ENCODE measurements at regions not wholly inside any gene's neighbourhood (a gene's known extent, or its start where the extent isn't known, plus 50 kb on each side); places are given as distances from the start of the nearest gene placed in this dataset.
"Not testable (repeated sequence)": the region's sequence is repeated elsewhere in the genome, so short reads cannot be mapped to it uniquely, and the experiment has no call there.

DNA sequence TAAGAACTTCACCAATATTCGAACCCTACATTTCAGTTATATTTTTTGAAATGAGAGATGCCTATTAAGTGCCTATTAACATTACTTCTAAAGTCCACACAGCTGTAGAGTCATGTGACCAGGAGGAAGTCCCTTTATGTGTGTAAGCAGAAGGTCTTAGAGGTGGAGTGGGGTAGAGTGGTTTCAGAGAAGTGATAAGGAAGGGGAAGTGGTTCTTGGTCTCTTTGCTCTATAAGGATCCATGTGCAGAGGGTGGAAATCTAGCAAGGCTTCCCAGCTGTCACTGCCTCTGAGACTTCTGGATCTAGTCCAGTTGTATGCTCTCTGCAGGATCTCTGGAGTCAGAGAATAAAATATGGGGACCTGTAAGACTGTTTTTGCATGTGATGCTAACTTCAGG is 673.9 kb downstream of the FLRT2 start:
- no peak for DNase-seq (ENCODE audit: low spot score)

DNA sequence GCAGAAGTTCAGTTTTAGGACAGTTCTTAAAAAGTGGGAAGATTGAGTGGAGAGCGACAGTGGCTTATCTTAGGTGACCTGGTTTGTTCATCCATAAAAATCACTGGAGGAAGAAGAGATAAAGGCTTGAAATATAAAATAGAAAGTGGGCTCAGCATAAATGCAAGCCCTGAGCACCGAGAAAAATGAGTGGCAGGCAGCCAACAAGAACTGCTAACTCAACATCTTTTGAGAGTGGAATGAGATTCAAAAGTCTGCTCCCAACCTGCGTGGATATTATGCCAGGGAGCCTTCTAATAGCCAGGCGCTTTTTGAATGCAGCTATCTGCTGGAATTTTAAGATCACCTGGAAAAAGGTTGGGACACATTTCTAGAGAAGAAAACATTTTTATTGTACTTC is 666.5 kb downstream of the FLRT2 start:
- no peak for DNase-seq (ENCODE audit: low spot score)

GRCh38 chr14:86193756-86194155 is 663.8 kb downstream of the FLRT2 start:
- no peak for DNase-seq (ENCODE audit: low spot score)

- no peak for DNase-seq (ENCODE audit: low spot score)
Observed at GRCh38 chr14:86179980-86180379, 650.0 kb downstream of the FLRT2 start.

DNA sequence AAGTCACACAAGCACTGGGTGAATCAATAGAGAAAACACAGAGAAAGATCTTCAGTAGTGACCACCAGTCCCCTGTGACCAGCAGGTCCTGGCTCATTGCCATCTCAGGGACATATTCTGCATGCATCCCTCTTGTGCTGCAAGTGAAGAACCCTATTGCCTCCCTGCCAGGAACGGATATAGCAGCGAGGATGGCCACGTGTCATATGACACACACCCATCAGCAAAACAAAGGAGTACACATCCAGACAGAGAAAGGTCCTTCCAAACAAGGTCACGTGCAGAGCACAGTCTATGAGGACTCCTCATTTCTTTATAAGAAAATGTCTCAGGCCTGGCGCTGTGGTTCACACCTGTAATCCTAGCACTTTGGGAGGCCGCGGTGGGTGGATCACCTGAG is 638.4 kb downstream of the FLRT2 start:
- no peak for DNase-seq (ENCODE audit: low spot score)

DNA sequence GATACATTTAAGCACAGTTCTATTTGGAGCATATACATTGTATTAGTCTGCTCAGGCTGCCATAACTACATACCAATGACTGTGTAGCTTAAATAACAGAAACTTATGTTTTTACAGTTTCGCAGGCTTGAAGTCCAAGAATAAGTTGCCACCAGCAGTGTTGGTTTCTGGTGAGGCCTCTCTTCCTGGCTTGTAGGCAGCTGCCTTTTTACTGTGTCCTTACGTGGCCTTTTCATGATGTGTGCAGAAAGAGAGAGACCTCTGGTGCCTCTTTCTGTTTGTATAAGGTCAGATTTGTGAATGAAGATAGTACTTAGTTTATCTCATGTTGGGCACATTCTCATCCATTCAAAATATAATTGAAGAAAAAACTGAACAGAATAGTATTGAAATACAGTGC is 636.6 kb downstream of the FLRT2 start:
- no peak for DNase-seq (ENCODE audit: low spot score)

GRCh38 chr14:86153480-86153879 is 623.5 kb downstream of the FLRT2 start:
- no peak for DNase-seq (ENCODE audit: low spot score)

GRCh38 chr14:86143248-86143647 is 613.3 kb downstream of the FLRT2 start:
- DNase-seq (ENCODE audit: low spot score), result no peak

- DNase-seq (ENCODE audit: low spot score), result no peak
Observed at GRCh38 chr14:86141966-86142365, 612.0 kb downstream of the FLRT2 start.

- DNase-seq (ENCODE audit: low spot score), result no peak
Observed at GRCh38 chr14:86129426-86129825, 599.5 kb downstream of the FLRT2 start.

DNA sequence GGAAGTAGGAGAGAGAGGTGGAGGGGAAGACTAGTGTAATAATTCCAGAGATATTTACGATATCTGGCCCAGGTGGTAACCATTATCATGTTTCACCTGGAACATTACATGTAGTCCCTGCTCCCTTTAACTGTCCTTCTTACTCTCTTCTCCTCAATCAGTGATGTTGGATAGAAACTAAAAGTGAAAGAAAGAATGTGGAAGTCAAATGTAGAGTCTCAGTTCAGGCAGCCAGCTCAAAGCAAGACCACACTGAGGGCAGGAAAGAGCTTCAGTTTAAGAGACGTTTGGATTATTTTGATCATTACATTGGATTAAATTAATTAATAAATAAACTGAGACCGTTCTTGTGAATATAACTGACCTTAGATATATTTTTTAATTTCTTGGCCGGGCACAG is 594.4 kb downstream of the FLRT2 start:
- DNase-seq (ENCODE audit: low spot score), result no peak

DNA sequence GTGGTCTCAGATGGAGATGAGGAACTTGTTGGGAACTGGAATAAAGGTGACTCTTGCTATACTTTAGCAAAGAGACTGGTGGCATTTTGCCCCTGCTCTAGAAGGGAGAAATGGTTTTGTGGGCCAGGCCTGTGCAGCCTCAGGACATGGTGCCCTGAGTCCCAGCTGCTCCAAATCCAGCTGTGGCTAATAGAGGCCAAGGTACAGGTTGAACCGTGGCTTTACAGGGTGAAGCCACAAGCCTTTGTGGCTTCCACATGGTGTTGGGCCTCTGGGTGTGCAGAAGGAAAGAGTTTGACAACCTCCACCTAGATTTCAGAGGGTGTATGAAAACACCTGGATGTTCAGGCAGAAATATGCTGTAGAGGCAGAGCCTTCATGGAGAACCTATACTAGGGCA is 586.0 kb downstream of the FLRT2 start:
- no peak for DNase-seq (ENCODE audit: low spot score)

DNA sequence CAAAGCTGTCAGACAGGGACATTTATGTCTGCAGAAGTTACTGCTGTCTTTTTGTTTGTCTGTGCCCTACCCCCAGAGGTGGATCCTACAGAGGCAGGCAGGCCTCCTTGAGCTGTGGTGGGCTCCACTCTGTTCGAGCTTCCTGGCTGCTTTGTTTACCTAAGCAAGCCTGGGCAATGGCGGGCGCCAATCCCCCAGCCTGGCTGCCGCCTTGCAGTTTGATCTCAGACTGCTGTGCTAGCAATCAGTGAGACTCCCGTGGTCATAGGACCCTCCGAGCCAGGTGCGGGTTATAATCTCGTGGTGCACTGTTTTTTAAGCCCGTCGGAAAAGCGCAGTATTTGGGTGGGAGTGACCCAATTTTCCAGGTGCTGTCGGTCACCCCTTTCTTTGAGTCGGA is 580.9 kb downstream of the FLRT2 start:
- DNase-seq (ENCODE audit: low spot score), result not testable (repeated sequence)

DNA sequence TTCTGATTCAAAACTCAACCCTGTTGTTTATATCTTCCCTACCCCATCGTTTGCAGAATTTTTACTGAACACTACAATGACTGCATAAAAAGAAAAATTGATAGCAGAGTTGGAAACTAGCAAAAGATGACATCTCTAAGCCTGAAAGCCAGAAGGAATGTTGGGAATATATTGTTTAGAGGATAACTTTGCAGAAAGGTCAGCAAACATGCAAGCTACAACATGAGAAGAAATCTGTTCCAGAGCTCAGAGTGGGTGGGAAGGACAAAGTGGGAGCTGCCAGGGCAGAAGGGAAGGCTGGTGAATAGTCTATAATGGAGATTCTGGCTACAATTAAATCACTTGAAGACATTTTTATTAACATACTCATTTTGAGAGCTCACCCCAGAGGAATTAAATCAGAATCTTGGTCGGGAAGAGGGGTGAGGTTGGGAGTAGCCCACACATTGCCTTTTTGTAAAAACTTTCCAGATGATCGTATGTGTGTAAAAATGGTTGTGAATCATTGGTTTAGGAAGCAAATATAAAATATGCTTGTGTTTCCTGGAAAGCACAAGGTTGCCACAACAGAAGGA is 574.8 kb downstream of the FLRT2 start:
- no peak for DNase-seq (ENCODE audit: low spot score)

DNA sequence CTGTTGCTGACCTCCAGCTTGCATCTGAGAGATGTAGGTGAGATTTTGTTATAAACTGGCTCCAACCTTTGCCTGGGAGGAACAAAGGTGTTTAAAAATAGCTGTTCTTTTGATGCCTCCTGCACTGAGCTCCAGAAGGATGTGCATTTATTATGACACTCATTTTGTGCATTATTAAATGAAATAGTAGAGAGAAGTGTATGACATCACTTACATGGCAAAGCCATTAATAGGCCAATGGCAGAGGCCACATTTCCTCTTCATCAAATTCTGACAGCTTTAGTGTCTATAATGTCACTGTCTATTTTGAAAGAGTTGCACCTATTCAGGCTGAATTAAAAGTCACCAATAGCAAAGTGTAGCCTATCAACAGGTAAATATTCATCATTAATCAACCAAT is 564.6 kb downstream of the FLRT2 start:
- DNase-seq (ENCODE audit: low spot score), result no peak

- DNase-seq (ENCODE audit: low spot score), result no peak
Observed at GRCh38 chr14:86091811-86092210, 561.9 kb downstream of the FLRT2 start.

DNA sequence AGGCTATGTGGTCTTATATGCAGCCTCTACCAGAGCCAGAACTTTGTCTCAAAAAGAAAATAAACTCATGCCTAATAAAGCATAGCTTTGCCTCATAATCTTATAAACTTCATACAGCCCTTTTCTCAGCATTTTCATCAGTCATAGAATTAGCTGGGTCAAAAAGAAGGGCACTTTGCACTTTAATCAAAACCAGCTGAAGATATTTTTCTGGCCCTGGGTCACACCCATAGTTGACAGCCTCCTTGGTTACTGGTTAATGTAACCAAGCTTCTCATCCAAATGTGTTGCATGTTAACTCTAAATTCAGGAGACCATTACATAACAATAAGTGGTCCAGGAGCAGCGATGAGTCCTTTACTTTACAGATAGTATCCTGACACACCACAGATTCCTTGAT is 558.2 kb downstream of the FLRT2 start:
- DNase-seq (ENCODE audit: low spot score), result no peak

GRCh38 chr14:86087377-86087776 is 557.4 kb downstream of the FLRT2 start:
- no peak for DNase-seq (ENCODE audit: low spot score)

- DNase-seq (ENCODE audit: low spot score), result no peak
Observed at GRCh38 chr14:86086962-86087361, 557.0 kb downstream of the FLRT2 start.

GRCh38 chr14:86084097-86084496 is 554.2 kb downstream of the FLRT2 start:
- DNase-seq (ENCODE audit: low spot score), result no peak

GRCh38 chr14:86083616-86084015 is 553.7 kb downstream of the FLRT2 start:
- no peak for DNase-seq (ENCODE audit: low spot score)

DNA sequence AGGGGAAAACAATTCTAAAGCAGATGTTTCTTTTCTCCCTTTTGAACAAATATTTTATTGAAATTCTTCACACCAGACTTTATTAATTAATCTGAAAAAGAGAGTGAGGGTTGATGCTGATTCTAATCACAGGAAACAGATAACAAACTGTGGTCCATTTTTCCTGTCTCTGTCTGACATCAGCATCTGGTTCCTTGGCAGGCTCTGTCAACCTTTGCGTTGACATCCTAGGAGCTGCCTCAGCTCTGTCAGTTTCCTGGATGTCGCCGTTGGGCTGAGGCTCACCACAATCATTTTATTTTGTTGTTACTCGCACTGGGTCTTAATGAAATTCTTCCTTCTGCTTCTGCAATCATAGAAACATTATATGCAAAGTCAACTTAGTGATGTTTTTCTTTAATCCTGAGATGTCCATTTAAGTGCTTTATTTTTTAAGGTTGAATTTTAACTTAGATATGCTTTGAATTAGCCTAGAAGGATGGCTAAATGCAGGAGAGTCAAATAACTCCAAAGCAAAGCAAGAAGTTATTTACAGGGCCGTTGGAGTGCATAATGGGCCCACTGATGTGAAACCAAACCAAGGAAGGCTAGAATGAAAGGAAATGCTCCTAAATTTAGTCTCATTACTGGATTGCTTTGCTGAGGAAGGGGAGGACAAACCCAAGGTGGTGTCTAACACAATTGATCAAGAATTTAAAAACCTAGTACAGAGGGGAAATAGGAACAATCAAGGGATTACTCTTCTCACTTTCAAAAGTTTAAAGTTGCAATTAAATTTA is 542.4 kb downstream of the FLRT2 start:
- DNase-seq (ENCODE audit: low spot score), result no peak

DNA sequence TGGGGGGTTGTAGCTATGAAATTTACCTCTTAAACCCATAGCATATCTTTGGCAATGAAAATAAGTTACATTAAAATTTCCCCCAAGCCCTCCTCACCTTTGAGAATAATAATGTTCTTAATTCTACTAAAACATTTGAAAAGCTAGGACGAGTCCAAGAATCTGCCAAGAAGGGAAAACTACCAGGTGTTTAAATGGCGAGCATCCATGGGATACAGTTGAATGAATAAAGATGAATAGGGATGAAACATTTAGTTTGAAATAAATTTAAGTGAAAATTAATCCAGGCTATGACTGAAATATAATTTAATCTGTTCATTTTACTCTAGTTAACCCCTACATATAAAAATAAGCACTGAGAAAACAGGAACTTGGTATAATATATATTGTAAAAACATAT is 536.7 kb downstream of the FLRT2 start:
- DNase-seq (ENCODE audit: low spot score), result no peak

GRCh38 chr14:86065407-86065806 is 535.5 kb downstream of the FLRT2 start:
- DNase-seq (ENCODE audit: low spot score), result no peak
